DOHH2 (cell line): ENCODE measurements at regions not wholly inside any gene's neighbourhood (a gene's known extent, or its start where the extent isn't known, plus 50 kb on each side); places are given as distances from the start of the nearest gene placed in this dataset.

Source experiments
- CTCF ChIP-seq: fragments of 200-600 bp; sonication (generic); IDR thresholded peaks from one replicate; pipeline ENCODE4 v1.5.1; 2014; ENCODE audit warnings: antibody characterized with exemption, mild to moderate bottlenecking, low read depth, low read length; ENCODE audit not compliant: poor library complexity, severe bottlenecking
- EZH2phosphoT487 ChIP-seq: fragments of 200-600 bp; sonication (generic); IDR thresholded peaks from 2 replicates; pipeline ENCODE4 v1.6.1; 2017; ENCODE audit warnings: borderline replicate concordance, mild to moderate bottlenecking, antibody characterized with exemption, low read length, moderate library complexity, mixed read lengths

DNA sequence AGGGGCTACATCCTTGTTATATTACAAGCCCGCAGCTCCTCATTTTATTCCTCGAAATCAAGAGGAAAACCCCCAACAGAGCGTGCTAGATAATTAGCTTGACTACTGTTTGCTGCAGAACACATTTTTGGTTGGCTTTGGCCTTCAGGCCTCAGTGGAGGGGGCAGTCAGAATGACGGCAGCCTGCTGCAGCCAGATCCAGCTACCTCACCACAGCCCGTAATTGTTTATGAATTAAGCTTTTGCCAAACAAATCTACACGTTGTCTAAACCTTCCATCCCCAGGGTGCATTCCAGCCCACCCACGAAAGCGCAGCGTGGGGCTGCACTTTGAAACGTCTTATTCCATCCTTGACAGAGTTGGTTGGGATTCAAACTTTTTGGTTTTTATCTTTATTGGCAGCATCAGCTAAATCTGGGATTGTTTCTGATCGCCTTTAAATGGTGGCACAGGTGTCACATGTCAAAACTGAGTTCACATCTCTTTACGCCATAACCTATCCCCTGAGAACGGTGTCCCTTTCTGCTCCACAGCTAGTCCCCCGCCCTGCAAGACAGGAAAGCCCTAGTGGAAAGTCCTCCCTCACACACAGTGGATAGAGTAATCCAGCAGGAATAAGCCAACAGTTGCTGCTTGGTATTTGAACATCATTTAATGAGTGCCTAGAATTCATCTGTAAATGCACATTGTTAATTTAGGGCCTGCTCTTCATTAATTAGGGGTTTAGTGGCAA is 195.5 kb downstream of the LMO4 start:
- TF ChIP-seq CTCF (no peak), EZH2phosphoT487 (no peak)
